ENCODE measurements at regions not wholly inside any gene's neighbourhood (a gene's known extent, or its start where the extent isn't known, plus 50 kb on each side); places are given as distances from the start of the nearest gene placed in this dataset.

- no peaks in the 10 kb centered on the region for H3K36me3 ChIP-seq (ENCODE audit: control insufficient read depth in 3 of 3, insufficient read depth in 2 of 3, low read depth in 1 of 3, low read length in 3 of 3)
- peak in 1 of 2 donors; percentile 37 for DNase-seq
- no peaks in the 10 kb centered on the region for H3K27me3 ChIP-seq (ENCODE audit: control insufficient read depth in 3 of 3, insufficient read depth in 3 of 3, low read length in 3 of 3)
- 47 to 56% (median 54%) methylated on average over 5 of the region's 5 CpGs for WGBS, 3 donors
- no peak overlapping the region for H3K4me3 ChIP-seq (ENCODE audit: low read depth in 1 of 3, low read length in 3 of 3)
- no peak overlapping the region for H3K27ac ChIP-seq (ENCODE audit: low read depth in 1 of 3, low read length in 2 of 3)
- FAIRE-seq = no peak
- no peaks in the 10 kb centered on the region for H3K4me1 ChIP-seq (ENCODE audit: control insufficient read depth in 3 of 3, insufficient read depth in 2 of 3, low read depth in 1 of 3, low read length in 2 of 3)
- H3K9me3 ChIP-seq (ENCODE audit: control insufficient read depth in 2 of 2, insufficient read depth in 1 of 2, low read depth in 1 of 2, low read length in 1 of 2) = peaks cover 0 to 30% of the 10 kb centered on the region in 2 donors
Observed at GRCh38 chr12:124694250-124694649, 126.8 kb upstream of the NCOR2 start.

GRCh38 chr12:124693111-124693723 is 125.8 kb upstream of the NCOR2 start:
- DNase-seq = no peak
- Histone ChIP-seq H3K27me3 (ENCODE audit: control insufficient read depth in 3 of 3, insufficient read depth in 3 of 3, low read length in 3 of 3) (no peaks in the 10 kb centered on the region), H3K4me1 (ENCODE audit: control insufficient read depth in 3 of 3, insufficient read depth in 2 of 3, low read depth in 1 of 3, low read length in 2 of 3) (no peaks in the 10 kb centered on the region), H3K4me3 (ENCODE audit: low read depth in 1 of 3, low read length in 3 of 3) (no peak overlapping the region), H3K36me3 (ENCODE audit: control insufficient read depth in 3 of 3, insufficient read depth in 2 of 3, low read depth in 1 of 3, low read length in 3 of 3) (no peaks in the 10 kb centered on the region), H3K27ac (ENCODE audit: low read depth in 1 of 3, low read length in 2 of 3) (no peak overlapping the region), H3K9me3 (ENCODE audit: control insufficient read depth in 2 of 2, insufficient read depth in 1 of 2, low read depth in 1 of 2, low read length in 1 of 2) (peaks cover 0 to 30% of the 10 kb centered on the region in 2 donors)
- FAIRE-seq = no peak
- 58 to 74% (median 69%) methylated on average over 17 of the region's 17 CpGs for WGBS, 3 donors

GRCh38 chr12:124692443-124692842 is 125.0 kb upstream of the NCOR2 start:
- Histone ChIP-seq H3K27ac (ENCODE audit: low read depth in 1 of 3, low read length in 2 of 3) (no peak overlapping the region), H3K4me3 (ENCODE audit: low read depth in 1 of 3, low read length in 3 of 3) (no peak overlapping the region), H3K9me3 (ENCODE audit: control insufficient read depth in 2 of 2, insufficient read depth in 1 of 2, low read depth in 1 of 2, low read length in 1 of 2) (peaks cover 0 to 30% of the 10 kb centered on the region in 2 donors), H3K27me3 (ENCODE audit: control insufficient read depth in 3 of 3, insufficient read depth in 3 of 3, low read length in 3 of 3) (no peaks in the 10 kb centered on the region), H3K36me3 (ENCODE audit: control insufficient read depth in 3 of 3, insufficient read depth in 2 of 3, low read depth in 1 of 3, low read length in 3 of 3) (no peaks in the 10 kb centered on the region), H3K4me1 (ENCODE audit: control insufficient read depth in 3 of 3, insufficient read depth in 2 of 3, low read depth in 1 of 3, low read length in 2 of 3) (peaks cover 0 to 4% (median 0%) of the 10 kb centered on the region in 3 donors)
- FAIRE-seq (no peak), DNase-seq (no peak)

DNA sequence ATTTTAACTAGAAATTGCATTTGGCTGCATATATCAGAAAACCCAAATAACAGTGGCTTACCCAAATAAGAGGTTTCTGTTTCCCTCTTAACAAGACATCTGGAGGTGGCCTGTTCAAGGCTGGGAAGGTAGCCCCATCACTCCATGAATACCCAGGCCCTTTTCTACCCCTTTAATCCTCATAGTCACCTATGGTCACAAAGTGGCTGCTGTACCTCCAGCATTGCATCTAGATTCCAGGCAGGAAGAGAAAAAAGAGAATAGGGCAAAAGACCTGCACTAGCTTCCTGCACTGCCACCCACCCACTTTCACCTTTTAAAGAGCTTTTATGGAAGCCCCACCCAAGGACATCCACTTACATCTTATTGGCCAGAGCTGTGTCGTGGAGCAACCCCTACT is 124.0 kb upstream of the NCOR2 start:
- FAIRE-seq = no peak
- H3K27me3 ChIP-seq (ENCODE audit: control insufficient read depth in 3 of 3, insufficient read depth in 3 of 3, low read length in 3 of 3) = no peaks in the 10 kb centered on the region
- 75 to 100% (median 90%) methylated on average over 1 of the region's 1 CpG for WGBS, 3 donors

GRCh38 chr12:124689631-124690030 is 122.2 kb upstream of the NCOR2 start:
- Histone ChIP-seq H3K4me1 (ENCODE audit: control insufficient read depth in 3 of 3, insufficient read depth in 2 of 3, low read depth in 1 of 3, low read length in 2 of 3) (peaks cover 0 to 9% (median 0%) of the 10 kb centered on the region in 3 donors), H3K9me3 (ENCODE audit: control insufficient read depth in 2 of 2, insufficient read depth in 1 of 2, low read depth in 1 of 2, low read length in 1 of 2) (peaks cover 0 to 25% of the 10 kb centered on the region in 2 donors), H3K36me3 (ENCODE audit: control insufficient read depth in 3 of 3, insufficient read depth in 2 of 3, low read depth in 1 of 3, low read length in 3 of 3) (no peaks in the 10 kb centered on the region), H3K27me3 (ENCODE audit: control insufficient read depth in 3 of 3, insufficient read depth in 3 of 3, low read length in 3 of 3) (peaks cover 0 to 4% (median 0%) of the 10 kb centered on the region in 3 donors), H3K4me3 (ENCODE audit: low read depth in 1 of 3, low read length in 3 of 3) (no peak overlapping the region), H3K27ac (ENCODE audit: low read depth in 1 of 3, low read length in 2 of 3) (no peak overlapping the region)
- FAIRE-seq = no peak
- 71 to 78% (median 71%) methylated on average over 2 of the region's 2 CpGs for WGBS, 3 donors
- DNase-seq = no peak

More for the DNA sequence above, 124.0 kb upstream of the NCOR2 start:
- Histone ChIP-seq H3K4me3 (ENCODE audit: low read depth in 1 of 3, low read length in 3 of 3) (no peak overlapping the region), H3K27ac (ENCODE audit: low read depth in 1 of 3, low read length in 2 of 3) (no peak overlapping the region), H3K36me3 (ENCODE audit: control insufficient read depth in 3 of 3, insufficient read depth in 2 of 3, low read depth in 1 of 3, low read length in 3 of 3) (no peaks in the 10 kb centered on the region), H3K4me1 (ENCODE audit: control insufficient read depth in 3 of 3, insufficient read depth in 2 of 3, low read depth in 1 of 3, low read length in 2 of 3) (peaks cover 0 to 4% (median 0%) of the 10 kb centered on the region in 3 donors), H3K9me3 (ENCODE audit: control insufficient read depth in 2 of 2, insufficient read depth in 1 of 2, low read depth in 1 of 2, low read length in 1 of 2) (peaks cover 0 to 25% of the 10 kb centered on the region in 2 donors)
- no peak for DNase-seq

GRCh38 chr12:124688356-124688992 is 121.1 kb upstream of the NCOR2 start:
- DNase-seq (no peak), FAIRE-seq (no peak)
- peaks cover 0 to 12% (median 0%) of the 10 kb centered on the region in 3 donors for H3K4me1 ChIP-seq (ENCODE audit: control insufficient read depth in 3 of 3, insufficient read depth in 2 of 3, low read depth in 1 of 3, low read length in 2 of 3)
- peak overlapping the region in 2 of 3 donors; percentile 21 to 34 for H3K27ac ChIP-seq (ENCODE audit: low read depth in 1 of 3, low read length in 2 of 3)
- peaks cover 0 to 24% of the 10 kb centered on the region in 2 donors for H3K9me3 ChIP-seq (ENCODE audit: control insufficient read depth in 2 of 2, insufficient read depth in 1 of 2, low read depth in 1 of 2, low read length in 1 of 2)
- 54 to 73% (median 61%) methylated on average over 6 of the region's 6 CpGs for WGBS, 3 donors
- H3K27me3 ChIP-seq (ENCODE audit: control insufficient read depth in 3 of 3, insufficient read depth in 3 of 3, low read length in 3 of 3) = peaks cover 0 to 4% (median 0%) of the 10 kb centered on the region in 3 donors
- H3K36me3 ChIP-seq (ENCODE audit: control insufficient read depth in 3 of 3, insufficient read depth in 2 of 3, low read depth in 1 of 3, low read length in 3 of 3) = no peaks in the 10 kb centered on the region
- no peak overlapping the region for H3K4me3 ChIP-seq (ENCODE audit: low read depth in 1 of 3, low read length in 3 of 3)

GRCh38 chr12:124687917-124688316 is 120.5 kb upstream of the NCOR2 start:
- 24 to 50% (median 49%) methylated on average over 11 of the region's 11 CpGs for WGBS, 3 donors
- Histone ChIP-seq H3K4me3 (ENCODE audit: low read depth in 1 of 3, low read length in 3 of 3) (no peak overlapping the region), H3K36me3 (ENCODE audit: control insufficient read depth in 3 of 3, insufficient read depth in 2 of 3, low read depth in 1 of 3, low read length in 3 of 3) (no peaks in the 10 kb centered on the region), H3K9me3 (ENCODE audit: control insufficient read depth in 2 of 2, insufficient read depth in 1 of 2, low read depth in 1 of 2, low read length in 1 of 2) (peaks cover 0 to 18% of the 10 kb centered on the region in 2 donors), H3K27ac (ENCODE audit: low read depth in 1 of 3, low read length in 2 of 3) (peak overlapping the region in 2 of 3 donors; percentile 21 to 34), H3K27me3 (ENCODE audit: control insufficient read depth in 3 of 3, insufficient read depth in 3 of 3, low read length in 3 of 3) (peaks cover 0 to 4% (median 0%) of the 10 kb centered on the region in 3 donors), H3K4me1 (ENCODE audit: control insufficient read depth in 3 of 3, insufficient read depth in 2 of 3, low read depth in 1 of 3, low read length in 2 of 3) (peaks cover 0 to 17% (median 0%) of the 10 kb centered on the region in 3 donors)
- DNase-seq = no peak
- no peak for FAIRE-seq

DNA sequence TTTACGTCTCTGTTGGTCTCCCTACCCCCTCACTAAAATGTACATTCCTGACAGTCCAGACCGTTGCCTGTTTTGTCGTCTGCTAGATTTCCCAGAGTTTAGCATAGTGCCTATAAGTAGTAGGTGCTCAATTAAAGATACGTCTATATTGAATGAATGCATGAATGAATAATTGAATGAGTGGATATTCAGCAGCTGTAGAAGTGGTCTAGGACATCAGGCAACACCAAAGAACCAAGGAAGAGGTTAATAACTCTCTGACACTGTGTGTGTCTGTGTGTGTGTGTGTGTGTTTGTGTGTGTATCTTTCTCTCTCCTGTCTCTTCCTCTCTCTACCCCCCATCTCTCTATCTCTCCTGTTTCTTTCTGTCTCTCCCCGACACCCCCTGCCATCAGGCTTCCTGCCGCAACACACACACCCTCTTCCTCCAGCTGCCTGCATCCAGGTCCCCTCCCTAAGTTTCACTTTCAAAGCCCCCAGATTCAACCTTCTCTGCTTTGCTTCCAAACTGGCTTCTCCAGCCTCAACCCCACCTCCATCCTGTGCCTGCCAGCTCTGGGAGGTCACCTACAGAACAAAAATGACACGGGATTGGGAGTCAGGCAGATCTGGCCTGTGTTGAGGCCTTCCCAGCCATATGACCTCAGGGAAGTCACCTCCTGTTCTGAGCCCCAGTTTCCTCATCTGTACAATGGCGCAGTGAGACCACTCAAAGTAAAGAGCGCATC is 119.9 kb upstream of the NCOR2 start:
- Histone ChIP-seq H3K9me3 (ENCODE audit: control insufficient read depth in 2 of 2, insufficient read depth in 1 of 2, low read depth in 1 of 2, low read length in 1 of 2) (peaks cover 0 to 12% of the 10 kb centered on the region in 2 donors), H3K27ac (ENCODE audit: low read depth in 1 of 3, low read length in 2 of 3) (peak overlapping the region in 2 of 3 donors; percentile 21 to 34), H3K4me1 (ENCODE audit: control insufficient read depth in 3 of 3, insufficient read depth in 2 of 3, low read depth in 1 of 3, low read length in 2 of 3) (peaks cover 0 to 23% (median 0%) of the 10 kb centered on the region in 3 donors), H3K4me3 (ENCODE audit: low read depth in 1 of 3, low read length in 3 of 3) (no peak overlapping the region), H3K36me3 (ENCODE audit: control insufficient read depth in 3 of 3, insufficient read depth in 2 of 3, low read depth in 1 of 3, low read length in 3 of 3) (no peaks in the 10 kb centered on the region), H3K27me3 (ENCODE audit: control insufficient read depth in 3 of 3, insufficient read depth in 3 of 3, low read length in 3 of 3) (peaks cover 0 to 4% (median 0%) of the 10 kb centered on the region in 3 donors)
- DNase-seq = no peak
- no peak for FAIRE-seq
- 66 to 81% (median 77%) methylated on average over 9 of the region's 9 CpGs for WGBS, 3 donors

All from small intestine (tissue), 7 donors.